ENCODE measurements at regions not wholly inside any gene's neighbourhood (a gene's known extent, or its start where the extent isn't known, plus 50 kb on each side); places are given as distances from the start of the nearest gene placed in this dataset.

GRCh38 chr10:6356280-6356793 is 153.6 kb downstream of the PFKFB3 start:
- no peak for TF ChIP-seq MZF1 (tag by site-specific recombination; IDR thresholded peaks at IDR 0.05; ENCODE audit: borderline replicate concordance)
- no peak for TF ChIP-seq ZNF654 (tag by site-specific recombination; IDR thresholded peaks at IDR 0.05; ENCODE audit: low read depth)
- no peak for TF ChIP-seq ZSCAN30 (tag by site-specific recombination; IDR thresholded peaks at IDR 0.05)
- no peak for TF ChIP-seq ELK4 (IDR thresholded peaks at IDR 0.05; ENCODE audit: borderline replicate concordance, low read depth, low read length)
- no peak for TF ChIP-seq IKZF3 (tag by site-specific recombination; IDR thresholded peaks at IDR 0.05)
- TF ChIP-seq ZNF558 (tag by site-specific recombination; IDR thresholded peaks at IDR 0.05) = peak; percentile 99
- TF ChIP-seq OVOL3 (tag by site-specific recombination; IDR thresholded peaks at IDR 0.05) = no peak
- no peak for TF ChIP-seq PRDM2 (tag by site-specific recombination; IDR thresholded peaks at IDR 0.05; ENCODE audit: borderline replicate concordance)
- H3K4me1 ChIP-seq (ENCODE audit: control insufficient read depth, insufficient read depth, low read length) = no peaks in the 10 kb centered on the region
- H3K27ac ChIP-seq (ENCODE audit: extremely low read depth, low read depth, low read length) = no peak overlapping the region
- CTCF ChIA-PET = interaction anchor here (0.6 to 0.7 kb wide), 2 partner anchors 33 to 154 kb away, joined by 3 read pairs; partner anchors contain the start of gene PFKFB3
- no peak overlapping the region for H3K4me3 ChIP-seq (ENCODE audit: low read depth, low read length)
- POLR2A ChIA-PET = no interaction called here
- H3K36me3 ChIP-seq (ENCODE audit: control insufficient read depth in 2 of 2, insufficient read depth in 1 of 2, low read length in 2 of 2) = no peaks in the 10 kb centered on the region
- H3K9me3 ChIP-seq (ENCODE audit: control insufficient read depth, insufficient read depth, low read depth, low read length) = no peaks in the 10 kb centered on the region

- TF ChIP-seq TRIM28 (IDR thresholded peaks at IDR 0.05; ENCODE audit: borderline replicate concordance, low read length) = no peak
- no peak for TF ChIP-seq ZBTB7A (tag by site-specific recombination; IDR thresholded peaks at IDR 0.05; ENCODE audit: low read depth)
- no peak for TF ChIP-seq EGR2 (tag by site-specific recombination; IDR thresholded peaks at IDR 0.05; ENCODE audit: low read depth)
- TF ChIP-seq KLF10 (tag by site-specific recombination; IDR thresholded peaks at IDR 0.05) = no peak
- TF ChIP-seq KLF16 (tag by site-specific recombination; IDR thresholded peaks at IDR 0.05) = no peak
- no peak for TF ChIP-seq ZFP3 (tag by site-specific recombination; IDR thresholded peaks at IDR 0.05; ENCODE audit: low read depth)
- TF ChIP-seq BCL11A (tag by site-specific recombination; IDR thresholded peaks at IDR 0.05; ENCODE audit: low read depth) = no peak
- no peak for TF ChIP-seq ZNF26 (tag by site-specific recombination; IDR thresholded peaks at IDR 0.05)
- TF ChIP-seq ZNF423 (tag by site-specific recombination; IDR thresholded peaks at IDR 0.05) = no peak
- no peak for TF ChIP-seq ZNF561 (tag by site-specific recombination; IDR thresholded peaks at IDR 0.05; ENCODE audit: borderline replicate concordance)
- no peak for TF ChIP-seq KLF1 (tag by site-specific recombination; IDR thresholded peaks at IDR 0.05)
- no peak for TF ChIP-seq OVOL3 (tag by site-specific recombination; IDR thresholded peaks at IDR 0.05)
- no peak for TF ChIP-seq FEZF1 (tag by site-specific recombination; IDR thresholded peaks at IDR 0.05)
- TF ChIP-seq SP2 (tag by site-specific recombination; IDR thresholded peaks at IDR 0.05) = no peak
- CTCF ChIA-PET = interaction anchor here (0.7 kb wide), 1 partner anchor 148 kb away, joined by 3 read pairs; no protein-coding TSS in a partner anchor
- H3K4me1 ChIP-seq (ENCODE audit: control insufficient read depth, insufficient read depth, low read length) = no peaks in the 10 kb centered on the region
- H3K4me3 ChIP-seq (ENCODE audit: low read depth, low read length) = no peak overlapping the region
- no peaks in the 10 kb centered on the region for H3K36me3 ChIP-seq (ENCODE audit: control insufficient read depth in 2 of 2, insufficient read depth in 1 of 2, low read length in 2 of 2)
- H3K9me3 ChIP-seq (ENCODE audit: control insufficient read depth, insufficient read depth, low read depth, low read length) = no peaks in the 10 kb centered on the region
- no peak overlapping the region for H3K27ac ChIP-seq (ENCODE audit: extremely low read depth, low read depth, low read length)
- POLR2A ChIA-PET = no interaction called here
Measured at GRCh38 chr10:6361869-6362268, 159.1 kb downstream of the PFKFB3 start.

Data from HEK293 (cell line).